ENCODE measurements at regions not wholly inside any gene's neighbourhood (a gene's known extent, or its start where the extent isn't known, plus 50 kb on each side); places are given as distances from the start of the nearest gene placed in this dataset.

GRCh38 chr16:6864671-6865070 lies 468.0 kb upstream of the RBFOX1 start:
- TF ChIP-seq POLR2A (IDR thresholded peaks at IDR 0.05; ENCODE audit: borderline replicate concordance, extremely low read depth, insufficient read depth, insufficient read length) = no peak
- TF ChIP-seq, protein P1, sequence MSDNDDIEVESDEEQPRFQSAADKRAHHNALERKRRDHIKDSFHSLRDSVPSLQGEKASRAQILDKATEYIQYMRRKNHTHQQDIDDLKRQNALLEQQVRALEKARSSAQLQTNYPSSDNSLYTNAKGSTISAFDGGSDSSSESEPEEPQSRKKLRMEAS (IDR thresholded peaks at IDR 0.05) = no peak
